ENCODE measurements at regions not wholly inside any gene's neighbourhood (a gene's known extent, or its start where the extent isn't known, plus 50 kb on each side); places are given as distances from the start of the nearest gene placed in this dataset.

GRCh38 chr2:104240984-104241383 is 612.9 kb upstream of the POU3F3 start:
- TF ChIP-seq CTCF (IDR thresholded peaks at IDR 0.05) = no peak
- TF ChIP-seq POLR2A (IDR thresholded peaks at IDR 0.05) = no peak
